ENCODE measurements at regions not wholly inside any gene's neighbourhood (a gene's known extent, or its start where the extent isn't known, plus 50 kb on each side); places are given as distances from the start of the nearest gene placed in this dataset.

DNA sequence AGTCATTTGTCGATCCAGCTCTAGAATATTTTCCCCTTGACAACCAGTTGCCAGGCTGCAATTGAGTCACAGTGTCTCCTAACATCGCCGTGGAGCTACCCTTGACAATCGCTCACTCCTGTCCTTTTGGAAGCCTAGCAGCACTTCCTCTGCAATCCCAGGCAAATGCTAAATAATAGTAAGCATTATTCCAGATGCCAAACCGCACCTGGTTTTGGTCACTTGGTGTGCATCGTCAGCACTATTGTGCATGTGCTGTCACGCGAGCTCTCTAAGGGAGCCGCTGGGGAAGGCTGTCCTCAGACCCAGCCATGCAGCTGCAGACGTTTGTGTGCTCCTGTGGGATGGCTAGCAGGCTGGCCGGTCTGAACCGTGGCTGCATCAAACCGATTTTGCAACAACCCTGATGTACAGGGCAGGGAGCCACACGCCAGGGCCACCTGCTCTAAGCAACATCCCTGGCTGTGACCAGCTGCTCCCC, 549.5 kb upstream of the ID2 start:
- TF ChIP-seq, protein P1, sequence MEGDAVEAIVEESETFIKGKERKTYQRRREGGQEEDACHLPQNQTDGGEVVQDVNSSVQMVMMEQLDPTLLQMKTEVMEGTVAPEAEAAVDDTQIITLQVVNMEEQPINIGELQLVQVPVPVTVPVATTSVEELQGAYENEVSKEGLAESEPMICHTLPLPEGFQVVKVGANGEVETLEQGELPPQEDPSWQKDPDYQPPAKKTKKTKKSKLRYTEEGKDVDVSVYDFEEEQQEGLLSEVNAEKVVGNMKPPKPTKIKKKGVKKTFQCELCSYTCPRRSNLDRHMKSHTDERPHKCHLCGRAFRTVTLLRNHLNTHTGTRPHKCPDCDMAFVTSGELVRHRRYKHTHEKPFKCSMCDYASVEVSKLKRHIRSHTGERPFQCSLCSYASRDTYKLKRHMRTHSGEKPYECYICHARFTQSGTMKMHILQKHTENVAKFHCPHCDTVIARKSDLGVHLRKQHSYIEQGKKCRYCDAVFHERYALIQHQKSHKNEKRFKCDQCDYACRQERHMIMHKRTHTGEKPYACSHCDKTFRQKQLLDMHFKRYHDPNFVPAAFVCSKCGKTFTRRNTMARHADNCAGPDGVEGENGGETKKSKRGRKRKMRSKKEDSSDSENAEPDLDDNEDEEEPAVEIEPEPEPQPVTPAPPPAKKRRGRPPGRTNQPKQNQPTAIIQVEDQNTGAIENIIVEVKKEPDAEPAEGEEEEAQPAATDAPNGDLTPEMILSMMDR (conservative IDR thresholded peaks at IDR 0.05; ENCODE audit: low read length) = no peak
- TF ChIP-seq EZH2phosphoT487 (IDR thresholded peaks at IDR 0.05; ENCODE audit: borderline replicate concordance) = no peak

Measured in Loucy (cell line).